ENCODE measurements at regions not wholly inside any gene's neighbourhood (a gene's known extent, or its start where the extent isn't known, plus 50 kb on each side); places are given as distances from the start of the nearest gene placed in this dataset.

DNA sequence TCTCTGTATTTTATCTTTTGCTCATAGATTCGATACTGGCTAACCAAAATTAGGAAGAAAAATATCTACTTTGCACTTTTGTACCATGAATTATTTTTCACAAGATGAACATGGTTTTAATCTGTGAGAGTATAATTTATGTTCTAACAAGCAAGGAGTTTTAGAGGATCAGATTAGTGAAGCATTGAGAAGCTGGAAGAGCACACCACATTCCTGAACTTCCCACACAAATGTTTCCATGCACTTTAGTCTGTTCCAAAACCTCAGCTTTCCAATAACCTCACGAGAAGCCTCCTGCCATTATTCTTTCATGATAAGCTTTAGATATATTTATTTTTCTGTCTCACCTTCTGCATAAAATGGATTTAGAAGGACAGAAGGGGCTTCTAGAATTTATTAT lies 98.7 kb upstream of the MPDZ start:
- no peak for DNase-seq

DNA sequence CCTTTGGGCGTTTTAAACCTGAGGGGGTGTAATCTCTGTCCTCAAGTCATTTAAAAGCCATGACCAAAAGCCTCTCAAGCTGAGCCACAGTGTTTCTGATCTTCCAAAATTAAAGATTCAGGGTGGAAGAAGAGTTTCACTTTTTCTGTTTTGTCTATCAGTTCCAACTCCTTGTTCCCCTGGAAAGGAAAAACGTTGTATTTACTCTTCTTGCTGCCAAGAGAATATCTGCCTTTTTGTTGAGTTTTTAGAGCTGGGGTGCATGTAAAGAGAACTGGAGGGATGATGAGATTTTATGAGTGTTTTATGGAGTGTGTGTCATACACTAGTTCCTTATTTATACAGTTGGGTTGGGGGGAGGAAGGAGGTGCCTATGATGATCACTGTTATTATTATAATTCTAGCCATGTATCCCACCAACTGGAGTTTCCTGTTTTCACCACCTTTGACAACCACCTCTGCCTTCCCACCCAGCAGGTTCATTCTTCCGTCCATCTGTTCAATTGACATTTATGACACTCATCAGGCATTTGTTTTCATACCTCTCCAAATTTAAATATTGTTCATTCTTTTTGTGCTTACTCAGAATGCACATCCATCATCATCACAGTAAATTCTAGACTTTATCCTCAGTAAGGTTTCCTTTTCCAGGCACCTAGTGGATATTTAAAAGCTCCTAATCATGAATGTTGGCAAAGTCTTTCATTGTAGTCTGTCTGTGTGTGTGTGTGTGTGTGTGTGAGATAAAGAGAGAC lies 97.9 kb upstream of the MPDZ start:
- no peak for DNase-seq

DNA sequence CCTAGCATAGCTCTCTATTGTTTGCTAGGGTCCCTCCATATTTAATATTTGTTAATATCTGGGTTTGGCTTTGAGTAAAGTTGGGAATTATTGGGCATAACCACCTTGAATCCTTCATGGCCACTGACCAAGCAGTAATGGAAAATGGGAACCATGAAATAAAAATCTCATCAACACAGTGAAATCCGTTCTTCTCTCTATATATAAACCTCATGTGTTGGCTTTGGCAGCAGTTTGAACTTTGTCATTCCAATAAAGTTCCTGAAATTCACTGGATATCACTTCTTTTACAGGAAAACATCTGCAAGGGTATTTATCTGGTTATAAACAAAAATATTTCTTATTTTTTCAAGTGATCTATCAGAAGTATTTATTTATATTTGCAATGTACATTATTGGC lies 93.0 kb upstream of the MPDZ start:
- no peak for DNase-seq

DNA sequence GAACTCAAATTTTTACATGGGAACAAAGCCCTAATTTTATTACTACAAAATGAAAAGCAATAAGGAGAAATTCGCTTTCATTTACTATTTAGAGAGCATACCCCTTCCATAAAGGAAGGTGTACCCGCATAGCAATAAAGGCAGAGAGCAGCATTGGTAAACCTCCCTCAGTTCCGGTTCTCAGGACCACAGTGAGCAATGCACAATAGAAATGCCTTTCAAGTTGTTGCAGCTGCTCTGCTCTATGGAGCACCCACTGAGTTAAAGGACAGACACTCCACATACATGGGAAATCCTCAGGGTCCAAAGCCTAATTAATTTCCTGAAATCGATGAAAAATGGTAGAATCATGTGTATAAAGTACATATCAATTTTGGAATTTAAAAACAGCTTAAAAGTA lies 89.9 kb upstream of the MPDZ start:
- DNase-seq = no peak

DNA sequence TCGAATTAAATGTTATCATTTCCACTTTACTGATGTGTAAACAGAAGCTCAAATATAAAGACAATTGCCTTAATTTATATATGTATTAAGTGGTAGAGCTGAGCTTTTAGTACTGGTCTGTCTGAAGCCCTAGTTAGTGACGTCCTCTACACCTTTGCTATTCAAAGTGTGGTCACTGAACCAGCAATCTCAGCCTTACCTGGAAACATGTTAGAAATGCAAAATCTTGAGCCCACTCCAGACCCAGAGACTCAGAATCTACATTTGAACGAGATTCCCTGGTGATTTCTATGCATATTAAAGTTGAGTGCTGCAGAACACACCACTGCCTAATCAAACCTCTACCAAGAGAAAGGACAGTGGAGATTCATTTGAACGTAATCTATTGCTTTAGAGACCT lies 88.3 kb upstream of the MPDZ start:
- no peak for DNase-seq

DNA sequence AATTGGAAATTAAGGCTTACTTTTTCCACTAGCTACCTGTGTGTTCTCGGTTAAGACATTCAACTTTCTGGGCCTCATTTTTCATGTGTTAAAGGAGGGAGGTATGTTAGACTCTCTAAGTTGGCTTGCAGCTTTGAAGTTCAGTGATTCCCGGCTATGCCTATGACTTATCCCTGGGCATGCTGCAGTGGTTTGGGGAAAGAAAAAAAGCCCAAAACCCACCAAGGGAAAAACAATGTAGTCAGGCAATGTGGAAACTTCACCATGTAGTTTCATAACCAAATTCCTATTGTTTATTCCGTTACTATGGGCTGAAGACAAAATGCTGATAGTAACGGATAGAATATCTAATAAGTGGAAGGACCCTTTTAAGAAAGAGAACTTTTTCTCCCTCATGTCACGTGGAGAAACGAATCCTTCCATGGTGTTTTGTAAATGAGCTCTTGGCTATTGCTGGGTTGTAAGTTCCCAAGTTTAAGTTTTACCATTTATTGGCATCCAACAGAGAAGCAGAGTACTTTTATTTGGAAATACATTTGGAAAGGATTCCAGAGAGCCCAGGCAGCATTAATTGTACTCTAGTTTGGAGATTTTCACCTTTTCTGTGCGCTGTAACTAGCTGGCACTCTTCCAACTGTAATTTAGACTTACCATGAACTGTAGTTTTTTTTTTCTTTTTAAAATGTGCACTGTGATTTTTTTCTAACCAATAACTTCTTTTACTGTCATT lies 84.9 kb upstream of the MPDZ start:
- DNase-seq = no peak

DNA sequence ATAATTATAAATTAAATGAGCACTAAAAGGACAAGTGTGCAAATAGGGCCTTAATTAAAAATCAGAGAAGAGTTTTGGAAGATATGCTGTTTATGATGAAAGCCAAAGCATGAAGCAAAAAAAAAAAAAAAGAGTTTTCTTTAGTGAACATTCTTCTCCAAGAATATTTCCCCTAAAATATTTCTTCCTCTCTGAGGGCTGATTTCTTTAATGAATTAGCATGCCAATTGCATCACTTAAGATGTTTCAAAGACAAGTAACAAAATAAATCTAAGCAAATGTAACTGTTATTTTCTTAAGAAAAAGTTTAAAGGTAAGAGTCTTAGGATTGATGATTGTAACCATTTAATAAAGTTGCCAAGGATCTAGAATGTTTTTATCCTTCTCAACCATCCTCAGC lies 81.6 kb upstream of the MPDZ start:
- DNase-seq = no peak

DNA sequence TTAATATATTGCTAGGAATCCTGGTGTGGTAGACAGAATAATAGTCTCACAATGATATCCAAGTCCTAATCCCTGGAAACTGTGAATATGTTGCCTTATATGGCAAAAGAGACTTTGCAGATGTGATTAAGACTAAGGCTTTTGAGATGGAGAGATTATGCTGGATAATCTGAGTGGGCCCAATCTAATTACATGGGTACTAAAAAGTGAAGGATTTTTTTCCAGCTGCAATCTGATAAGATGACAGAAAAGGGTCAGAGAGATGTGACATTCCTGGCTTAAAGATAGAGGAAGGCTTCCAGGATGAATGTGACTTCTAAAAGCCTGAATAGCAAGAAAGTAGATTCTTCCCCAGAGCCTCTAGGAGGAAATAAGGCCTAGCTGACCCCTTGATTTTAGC lies 80.7 kb upstream of the MPDZ start:
- DNase-seq = no peak

DNA sequence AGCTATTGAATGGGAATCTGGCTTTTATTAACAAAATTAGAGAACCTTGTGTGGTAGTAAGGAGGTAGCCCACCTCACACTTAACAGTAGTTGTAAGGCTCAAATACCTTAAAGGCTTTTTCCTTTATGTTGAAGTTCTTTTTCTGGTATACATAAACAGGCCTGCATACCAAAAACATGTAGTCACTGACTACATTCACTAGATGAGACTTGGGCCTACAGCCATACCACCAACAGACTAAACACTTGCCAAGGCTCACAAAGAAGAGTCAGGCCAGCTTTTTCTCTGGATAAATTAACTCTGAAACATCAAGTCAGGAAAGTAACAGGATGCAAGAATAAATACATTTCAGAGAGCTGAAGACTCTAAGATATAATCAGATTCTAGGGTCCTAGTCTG lies 78.6 kb upstream of the MPDZ start:
- DNase-seq = peak; percentile 23

DNA sequence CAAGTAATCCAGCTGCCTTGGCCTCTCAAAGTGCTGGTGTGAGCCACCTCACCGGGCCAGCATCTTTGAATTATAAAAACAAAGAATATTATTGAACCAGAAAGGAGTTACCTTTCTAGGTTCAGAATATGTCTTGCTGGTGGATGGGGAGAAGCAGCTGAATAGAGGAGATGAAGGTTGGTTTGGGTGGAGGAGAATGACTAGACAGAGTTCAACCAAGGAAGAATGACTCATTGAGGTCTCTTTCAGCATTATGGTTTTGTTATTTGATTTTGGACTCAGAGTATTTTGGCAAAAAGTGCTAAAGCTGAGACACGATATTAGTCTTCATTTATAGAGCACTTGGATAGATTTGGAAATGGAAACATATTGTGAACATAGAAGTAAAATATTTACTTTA lies 75.2 kb upstream of the MPDZ start:
- DNase-seq = no peak

DNA sequence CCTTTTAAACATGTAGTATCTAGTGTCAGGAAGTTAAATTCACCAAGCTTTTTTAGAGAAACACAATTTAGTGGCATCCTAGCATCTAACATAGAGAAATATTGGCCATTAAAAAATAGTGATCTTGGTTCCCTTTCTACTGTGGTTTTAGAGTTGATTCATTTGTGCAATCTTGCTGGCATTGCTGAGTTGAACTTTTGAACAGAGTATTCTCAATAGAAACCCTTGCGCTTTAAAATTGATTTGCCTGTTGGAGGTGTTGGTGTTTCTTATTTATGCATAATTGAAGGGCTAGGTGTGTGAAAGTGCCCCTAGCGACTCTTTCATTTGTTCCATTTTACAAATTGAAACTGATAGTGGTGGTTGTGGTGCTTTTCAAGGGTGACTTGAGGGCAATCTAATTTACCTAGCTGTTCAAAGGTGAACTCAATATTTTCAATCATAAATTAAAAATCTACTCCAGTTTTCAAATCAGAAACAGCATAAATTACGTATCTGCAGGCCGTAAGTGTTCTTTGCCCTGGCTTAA lies 73.0 kb upstream of the MPDZ start:
- DNase-seq = no peak

DNA sequence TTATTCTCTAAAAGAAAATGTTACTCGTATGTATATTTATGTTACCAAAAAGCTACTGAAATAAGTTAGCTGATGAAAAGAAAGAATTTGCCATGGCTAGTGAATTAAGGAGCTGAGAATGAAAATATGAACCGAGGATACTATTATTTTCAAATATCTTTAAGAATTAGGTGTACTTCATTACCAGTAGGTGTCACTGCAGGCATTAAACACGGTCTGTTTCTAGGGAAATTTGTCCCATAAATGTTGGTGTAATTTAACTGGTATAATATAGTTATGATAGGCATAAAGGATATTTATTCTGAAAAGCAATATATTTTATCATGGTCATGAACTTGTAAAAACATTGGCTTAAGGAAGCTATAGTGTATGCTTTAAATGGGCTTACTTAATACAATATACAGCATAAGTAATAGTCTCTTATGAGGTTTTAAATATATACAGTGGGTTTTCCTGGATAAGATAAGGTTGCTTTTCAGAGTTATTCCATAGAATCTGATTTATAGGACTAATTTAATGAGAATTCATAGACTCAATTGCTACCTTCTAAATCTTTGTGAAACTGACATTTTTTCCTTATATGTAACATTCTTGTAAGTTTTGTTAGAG lies 72.4 kb upstream of the MPDZ start:
- DNase-seq = peak; percentile 47

DNA sequence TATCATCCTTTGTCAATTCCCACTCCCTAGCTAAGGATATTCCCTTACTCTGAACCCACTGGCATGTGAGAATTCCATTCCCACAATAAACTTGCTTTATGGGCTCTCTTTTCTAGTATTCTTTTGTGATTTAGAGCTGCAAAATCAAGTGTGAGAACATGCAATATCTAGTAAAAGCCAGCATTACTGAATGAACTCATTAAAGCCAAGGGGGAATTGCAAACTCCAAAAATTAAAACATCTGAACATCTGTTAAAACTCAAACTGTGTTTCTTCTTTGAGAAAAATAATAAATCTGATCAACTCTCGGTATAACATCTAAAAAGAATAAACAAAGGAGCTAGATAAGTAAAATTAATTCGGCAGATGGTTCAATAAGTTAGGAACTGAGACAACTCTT lies 53.1 kb upstream of the MPDZ start:
- DNase-seq = no peak

DNA sequence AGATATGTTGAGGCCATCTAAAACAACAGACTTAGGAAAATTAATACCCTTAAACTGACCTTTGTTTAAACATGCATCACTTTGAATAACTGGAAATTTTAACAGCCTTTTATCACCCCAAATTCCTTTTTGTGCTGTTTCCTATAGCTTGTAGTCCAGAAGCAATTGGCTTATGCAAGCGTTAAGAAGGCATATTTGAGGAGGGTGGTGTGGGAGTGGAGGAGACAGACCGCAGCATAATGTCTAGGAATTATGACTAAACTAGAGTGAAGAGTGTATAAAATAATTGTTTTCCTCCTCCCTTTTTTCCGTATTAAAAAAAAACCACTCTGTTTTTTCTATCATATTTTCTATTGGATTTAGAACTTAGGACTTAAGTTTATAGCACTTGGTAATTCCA lies 51.8 kb upstream of the MPDZ start:
- no peak for DNase-seq

DNA sequence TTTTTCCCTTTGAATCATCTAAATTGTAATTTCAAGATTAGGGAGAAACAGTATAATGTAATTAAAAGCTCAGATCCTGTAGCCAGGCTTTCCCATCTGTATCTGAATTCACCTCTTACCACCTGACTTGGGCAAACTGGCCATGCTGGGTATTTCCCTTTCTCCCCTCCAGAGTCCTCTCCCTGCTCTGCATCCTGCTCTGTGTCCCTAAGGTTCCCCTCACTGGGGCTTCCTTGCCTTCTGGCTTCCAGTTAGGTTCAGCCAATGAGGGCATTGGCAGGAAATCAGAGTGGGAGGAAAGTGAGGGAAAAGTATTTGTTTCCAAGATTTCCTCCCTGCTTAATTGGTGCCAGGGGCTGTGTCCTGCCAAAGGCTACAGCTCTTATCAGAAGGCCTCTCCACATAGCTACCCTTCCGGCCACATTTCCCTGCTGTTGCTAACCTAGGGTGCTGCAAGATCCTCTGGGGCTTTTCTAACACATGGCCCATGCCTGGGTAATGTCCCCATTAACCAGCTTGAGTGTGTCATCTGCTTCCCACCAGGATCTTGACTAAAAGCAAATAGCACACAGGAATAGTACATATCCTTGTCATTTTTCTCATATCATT lies 51.0 kb upstream of the MPDZ start:
- DNase-seq = no peak
